SK-N-SH treated with all-trans-retinoic acid at 6 μM for 48 hours (cell line): ENCODE measurements at regions not wholly inside any gene's neighbourhood (a gene's known extent, or its start where the extent isn't known, plus 50 kb on each side); places are given as distances from the start of the nearest gene placed in this dataset.

Experiments used
- ATAC-seq: fragments of 200-7000 bp; cut with Tn5 transposase; 3 replicates; pipeline ENCODE4 v1.9.1; 2020; ENCODE audit warnings: mild to moderate bottlenecking, moderate library complexity
- ARNTL ChIP-seq: fragments of 450-650 bp; formaldehyde crosslinking; IDR thresholded peaks from 2 replicates; pipeline ENCODE4 v1.5.0; 2020; ENCODE audit warnings: low read depth, mild to moderate bottlenecking, moderate library complexity, borderline replicate concordance
- CSDC2 ChIP-seq: fragments of 250-450 bp; sonication (Bioruptor Pico); IDR thresholded peaks from 2 replicates; pipeline ENCODE4 v1.5.0; 2020; ENCODE audit warnings: mild to moderate bottlenecking, moderate library complexity
- ESRRG ChIP-seq: fragments of 250-450 bp; sonication (Bioruptor Pico); IDR thresholded peaks from 2 replicates; pipeline ENCODE4 v1.6.1; 2021; ENCODE audit warnings: mild to moderate bottlenecking
- GLIS3 ChIP-seq: fragments of 250-450 bp; sonication (Bioruptor Pico); IDR thresholded peaks from 2 replicates; pipeline ENCODE4 v1.5.0; 2020; ENCODE audit warnings: mild to moderate bottlenecking, moderate library complexity
- ISL1 ChIP-seq: fragments of 250-450 bp; sonication (Bioruptor Pico); IDR thresholded peaks from 2 replicates; pipeline ENCODE4 v2.1.2; 2022; ENCODE audit warnings: mild to moderate bottlenecking, moderate library complexity
- PPARA ChIP-seq: fragments of 250-450 bp; sonication (Bioruptor Pico); IDR thresholded peaks from 2 replicates; pipeline ENCODE4 v1.5.0; 2020; ENCODE audit warnings: mild to moderate bottlenecking, borderline replicate concordance
- RARB ChIP-seq: fragments of 250-450 bp; sonication (Bioruptor Pico); IDR thresholded peaks from 2 replicates; pipeline ENCODE4 v1.8.0; 2021; ENCODE audit warnings: mild to moderate bottlenecking, moderate library complexity
- SNAI2 ChIP-seq: fragments of 250-450 bp; sonication (Bioruptor Pico); IDR thresholded peaks from 2 replicates; pipeline ENCODE4 v1.5.0; 2020; ENCODE audit warnings: mild to moderate bottlenecking, moderate library complexity
- TCF4 ChIP-seq: fragments of 250-450 bp; sonication (Bioruptor Pico); IDR thresholded peaks from 2 replicates; pipeline ENCODE4 v1.8.0; 2021; ENCODE audit warnings: mild to moderate bottlenecking, moderate library complexity, borderline replicate concordance
- TOX ChIP-seq: fragments of 250-450 bp; sonication (Bioruptor Pico); IDR thresholded peaks from 2 replicates; pipeline ENCODE4 v1.8.0; 2021; ENCODE audit warnings: mild to moderate bottlenecking, moderate library complexity, borderline replicate concordance
- ZFP3 ChIP-seq: fragments of 250-450 bp; sonication (Bioruptor Pico); IDR thresholded peaks from 2 replicates; pipeline ENCODE4 v1.5.0; 2020; ENCODE audit warnings: mild to moderate bottlenecking, moderate library complexity
- ZFP30 ChIP-seq: fragments of 450-650 bp; formaldehyde crosslinking; IDR thresholded peaks from 2 replicates; pipeline ENCODE4 v1.5.0; 2022; ENCODE audit warnings: mild to moderate bottlenecking, moderate library complexity
- ZNF565 ChIP-seq: fragments of 450-650 bp; formaldehyde crosslinking; conservative IDR thresholded peaks from 2 replicates; pipeline ENCODE4 v1.5.0; 2020; ENCODE audit warnings: low read depth, mild to moderate bottlenecking, moderate library complexity
- ZNF8 ChIP-seq: fragments of 450-650 bp; formaldehyde crosslinking; IDR thresholded peaks from 2 replicates; pipeline ENCODE4 v1.5.0; 2020; ENCODE audit warnings: mild to moderate bottlenecking, moderate library complexity
- TF ChIP-seq, protein P1 (sequence below): fragments of 250-450 bp; sonication (Bioruptor Pico); IDR thresholded peaks from 2 replicates; pipeline ENCODE4 v1.5.0; 2020; ENCODE audit warnings: mild to moderate bottlenecking, moderate library complexity
- TF ChIP-seq, protein P2 (sequence below): fragments of 250-450 bp; sonication (Bioruptor Pico); IDR thresholded peaks from 2 replicates; pipeline ENCODE4 v1.5.1; 2021; ENCODE audit warnings: mild to moderate bottlenecking, moderate library complexity
- TF ChIP-seq, protein P3 (sequence below): fragments of 250-450 bp; sonication (Bioruptor Pico); IDR thresholded peaks from 2 replicates; pipeline ENCODE4 v1.8.0; 2020; ENCODE audit warnings: mild to moderate bottlenecking, moderate library complexity, borderline replicate concordance
- TF ChIP-seq, protein P4 (sequence below): fragments of 250-450 bp; sonication (Bioruptor Pico); IDR thresholded peaks from 2 replicates; pipeline ENCODE4 v1.5.1; 2020; ENCODE audit warnings: low read depth, mild to moderate bottlenecking, moderate library complexity

DNA sequence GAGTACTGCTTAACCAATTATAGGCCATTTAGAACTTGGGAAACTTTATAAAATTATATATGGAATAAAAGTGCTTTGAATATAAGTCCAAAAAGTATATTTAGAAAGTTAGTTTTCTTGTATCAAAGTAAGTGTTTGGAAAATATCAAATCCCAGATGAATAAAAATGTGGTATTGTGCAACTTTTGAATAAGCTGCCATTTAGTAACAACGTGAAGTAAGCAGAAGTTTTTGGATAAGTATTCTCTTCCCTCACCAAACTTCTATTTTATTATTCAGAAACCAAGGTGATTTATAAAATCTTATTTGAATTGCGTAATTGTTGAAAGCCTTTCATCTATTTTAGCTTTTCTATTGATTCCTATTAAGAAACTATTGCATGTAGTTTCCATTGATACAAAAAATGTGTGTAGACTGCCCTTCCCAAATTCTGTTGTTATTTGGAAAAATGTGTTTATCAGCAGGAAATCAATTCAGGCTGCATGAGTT lies 806.2 kb downstream of the NSUN3 start:
- TF ChIP-seq ZFP3 (no peak), GLIS3 (no peak), ZNF8 (CRISPR knock-in tag) (no peak), ZFP30 (CRISPR knock-in tag) (no peak), TOX (CRISPR knock-in tag) (no peak), RARB (CRISPR knock-in tag) (no peak), ESRRG (CRISPR knock-in tag) (no peak), SNAI2 (CRISPR knock-in tag) (no peak), ARNTL (CRISPR knock-in tag) (no peak), TCF4 (CRISPR knock-in tag) (no peak), CSDC2 (CRISPR knock-in tag) (no peak), ZNF565 (CRISPR knock-in tag) (no peak)
- TF ChIP-seq, protein P1, sequence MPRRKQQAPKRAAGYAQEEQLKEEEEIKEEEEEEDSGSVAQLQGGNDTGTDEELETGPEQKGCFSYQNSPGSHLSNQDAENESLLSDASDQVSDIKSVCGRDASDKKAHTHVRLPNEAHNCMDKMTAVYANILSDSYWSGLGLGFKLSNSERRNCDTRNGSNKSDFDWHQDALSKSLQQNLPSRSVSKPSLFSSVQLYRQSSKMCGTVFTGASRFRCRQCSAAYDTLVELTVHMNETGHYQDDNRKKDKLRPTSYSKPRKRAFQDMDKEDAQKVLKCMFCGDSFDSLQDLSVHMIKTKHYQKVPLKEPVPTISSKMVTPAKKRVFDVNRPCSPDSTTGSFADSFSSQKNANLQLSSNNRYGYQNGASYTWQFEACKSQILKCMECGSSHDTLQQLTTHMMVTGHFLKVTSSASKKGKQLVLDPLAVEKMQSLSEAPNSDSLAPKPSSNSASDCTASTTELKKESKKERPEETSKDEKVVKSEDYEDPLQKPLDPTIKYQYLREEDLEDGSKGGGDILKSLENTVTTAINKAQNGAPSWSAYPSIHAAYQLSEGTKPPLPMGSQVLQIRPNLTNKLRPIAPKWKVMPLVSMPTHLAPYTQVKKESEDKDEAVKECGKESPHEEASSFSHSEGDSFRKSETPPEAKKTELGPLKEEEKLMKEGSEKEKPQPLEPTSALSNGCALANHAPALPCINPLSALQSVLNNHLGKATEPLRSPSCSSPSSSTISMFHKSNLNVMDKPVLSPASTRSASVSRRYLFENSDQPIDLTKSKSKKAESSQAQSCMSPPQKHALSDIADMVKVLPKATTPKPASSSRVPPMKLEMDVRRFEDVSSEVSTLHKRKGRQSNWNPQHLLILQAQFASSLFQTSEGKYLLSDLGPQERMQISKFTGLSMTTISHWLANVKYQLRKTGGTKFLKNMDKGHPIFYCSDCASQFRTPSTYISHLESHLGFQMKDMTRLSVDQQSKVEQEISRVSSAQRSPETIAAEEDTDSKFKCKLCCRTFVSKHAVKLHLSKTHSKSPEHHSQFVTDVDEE (CRISPR knock-in tag) = no peak
- TF ChIP-seq, protein P2, sequence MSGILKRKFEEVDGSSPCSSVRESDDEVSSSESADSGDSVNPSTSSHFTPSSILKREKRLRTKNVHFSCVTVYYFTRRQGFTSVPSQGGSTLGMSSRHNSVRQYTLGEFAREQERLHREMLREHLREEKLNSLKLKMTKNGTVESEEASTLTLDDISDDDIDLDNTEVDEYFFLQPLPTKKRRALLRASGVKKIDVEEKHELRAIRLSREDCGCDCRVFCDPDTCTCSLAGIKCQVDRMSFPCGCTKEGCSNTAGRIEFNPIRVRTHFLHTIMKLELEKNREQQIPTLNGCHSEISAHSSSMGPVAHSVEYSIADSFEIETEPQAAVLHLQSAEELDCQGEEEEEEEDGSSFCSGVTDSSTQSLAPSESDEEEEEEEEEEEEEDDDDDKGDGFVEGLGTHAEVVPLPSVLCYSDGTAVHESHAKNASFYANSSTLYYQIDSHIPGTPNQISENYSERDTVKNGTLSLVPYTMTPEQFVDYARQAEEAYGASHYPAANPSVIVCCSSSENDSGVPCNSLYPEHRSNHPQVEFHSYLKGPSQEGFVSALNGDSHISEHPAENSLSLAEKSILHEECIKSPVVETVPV = no peak
- TF ChIP-seq, protein P3, sequence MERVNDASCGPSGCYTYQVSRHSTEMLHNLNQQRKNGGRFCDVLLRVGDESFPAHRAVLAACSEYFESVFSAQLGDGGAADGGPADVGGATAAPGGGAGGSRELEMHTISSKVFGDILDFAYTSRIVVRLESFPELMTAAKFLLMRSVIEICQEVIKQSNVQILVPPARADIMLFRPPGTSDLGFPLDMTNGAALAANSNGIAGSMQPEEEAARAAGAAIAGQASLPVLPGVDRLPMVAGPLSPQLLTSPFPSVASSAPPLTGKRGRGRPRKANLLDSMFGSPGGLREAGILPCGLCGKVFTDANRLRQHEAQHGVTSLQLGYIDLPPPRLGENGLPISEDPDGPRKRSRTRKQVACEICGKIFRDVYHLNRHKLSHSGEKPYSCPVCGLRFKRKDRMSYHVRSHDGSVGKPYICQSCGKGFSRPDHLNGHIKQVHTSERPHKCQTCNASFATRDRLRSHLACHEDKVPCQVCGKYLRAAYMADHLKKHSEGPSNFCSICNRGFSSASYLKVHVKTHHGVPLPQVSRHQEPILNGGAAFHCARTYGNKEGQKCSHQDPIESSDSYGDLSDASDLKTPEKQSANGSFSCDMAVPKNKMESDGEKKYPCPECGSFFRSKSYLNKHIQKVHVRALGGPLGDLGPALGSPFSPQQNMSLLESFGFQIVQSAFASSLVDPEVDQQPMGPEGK (CRISPR knock-in tag) = no peak
- ATAC-seq = no peak

DNA sequence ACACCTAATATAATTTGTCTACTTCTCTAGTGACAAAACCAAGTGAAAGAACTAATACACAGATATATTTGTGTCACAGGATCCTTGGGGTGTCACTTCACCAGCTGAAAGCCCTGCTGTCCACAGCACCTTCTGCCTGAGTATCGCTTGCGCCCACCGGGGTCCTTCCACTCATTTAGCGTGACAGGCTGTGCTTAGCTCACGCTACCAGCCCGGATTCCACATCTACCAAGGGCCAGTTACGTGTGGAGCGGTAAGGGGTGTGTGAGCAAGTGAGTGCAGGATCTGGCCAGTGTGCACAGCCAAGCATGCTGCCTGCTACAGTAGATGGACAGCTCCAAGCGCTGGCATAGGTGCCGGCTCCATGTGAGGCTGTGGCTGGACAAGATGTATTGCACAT lies 810.9 kb downstream of the NSUN3 start:
- TF ChIP-seq ZNF565 (CRISPR knock-in tag) (no peak), ZFP30 (CRISPR knock-in tag) (no peak), RARB (CRISPR knock-in tag) (no peak), SNAI2 (CRISPR knock-in tag) (no peak)
- ATAC-seq = no peak

DNA sequence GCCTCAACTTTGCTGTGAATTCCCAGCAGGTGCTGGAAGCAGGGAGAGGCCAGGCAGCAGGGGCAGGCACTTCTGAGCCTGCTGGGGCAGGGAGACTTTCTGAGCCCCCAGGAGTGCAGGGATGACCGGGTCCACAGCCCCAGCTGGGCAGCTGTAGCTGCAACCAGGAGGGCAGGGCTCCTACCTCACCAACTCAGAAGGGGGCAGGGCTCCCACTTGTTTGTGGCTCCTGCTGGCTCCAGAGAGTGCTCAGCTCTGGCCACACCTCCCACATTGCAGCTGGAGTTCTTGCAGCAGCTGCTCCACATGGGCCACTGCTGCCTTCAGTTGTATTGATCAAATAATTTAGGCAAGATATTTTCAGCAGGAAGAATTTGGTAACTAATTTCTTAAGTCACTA lies 812.3 kb downstream of the NSUN3 start:
- ATAC-seq = no peak
- TF ChIP-seq ZNF8 (CRISPR knock-in tag) (no peak), TOX (CRISPR knock-in tag) (no peak), GLIS3 (no peak), PPARA (CRISPR knock-in tag) (no peak), ARNTL (CRISPR knock-in tag) (no peak), ISL1 (CRISPR knock-in tag) (no peak)
- TF ChIP-seq, protein P4, sequence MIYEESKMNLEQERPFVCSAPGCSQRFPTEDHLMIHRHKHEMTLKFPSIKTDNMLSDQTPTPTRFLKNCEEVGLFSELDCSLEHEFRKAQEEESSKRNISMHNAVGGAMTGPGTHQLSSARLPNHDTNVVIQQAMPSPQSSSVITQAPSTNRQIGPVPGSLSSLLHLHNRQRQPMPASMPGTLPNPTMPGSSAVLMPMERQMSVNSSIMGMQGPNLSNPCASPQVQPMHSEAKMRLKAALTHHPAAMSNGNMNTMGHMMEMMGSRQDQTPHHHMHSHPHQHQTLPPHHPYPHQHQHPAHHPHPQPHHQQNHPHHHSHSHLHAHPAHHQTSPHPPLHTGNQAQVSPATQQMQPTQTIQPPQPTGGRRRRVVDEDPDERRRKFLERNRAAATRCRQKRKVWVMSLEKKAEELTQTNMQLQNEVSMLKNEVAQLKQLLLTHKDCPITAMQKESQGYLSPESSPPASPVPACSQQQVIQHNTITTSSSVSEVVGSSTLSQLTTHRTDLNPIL (CRISPR knock-in tag) = no peak
- TF ChIP-seq, protein P1 (CRISPR knock-in tag) = no peak
